SU-DHL-6 (cell line): ENCODE measurements at regions not wholly inside any gene's neighbourhood (a gene's known extent, or its start where the extent isn't known, plus 50 kb on each side); places are given as distances from the start of the nearest gene placed in this dataset.

Source experiments
- EZH2phosphoT487 ChIP-seq: fragments of 200-600 bp; sonication (generic), shearing (Covaris generic); conservative IDR thresholded peaks from 2 replicates; pipeline ENCODE4 v1.6.1; 2018; ENCODE audit warnings: mild to moderate bottlenecking, antibody characterized with exemption, low read length, moderate library complexity, mixed read lengths
- TF ChIP-seq, protein P1 (sequence below): fragments of 200-600 bp; sonication (generic); IDR thresholded peaks from one replicate; pipeline ENCODE4 v1.5.1; 2017; ENCODE audit warnings: antibody characterized with exemption, mild to moderate bottlenecking, low read length, moderate library complexity; ENCODE audit not compliant: insufficient read depth, poor library complexity, severe bottlenecking

GRCh38 chr6:6847591-6847990 is 259.1 kb downstream of the LY86 start:
- TF ChIP-seq, protein P1, sequence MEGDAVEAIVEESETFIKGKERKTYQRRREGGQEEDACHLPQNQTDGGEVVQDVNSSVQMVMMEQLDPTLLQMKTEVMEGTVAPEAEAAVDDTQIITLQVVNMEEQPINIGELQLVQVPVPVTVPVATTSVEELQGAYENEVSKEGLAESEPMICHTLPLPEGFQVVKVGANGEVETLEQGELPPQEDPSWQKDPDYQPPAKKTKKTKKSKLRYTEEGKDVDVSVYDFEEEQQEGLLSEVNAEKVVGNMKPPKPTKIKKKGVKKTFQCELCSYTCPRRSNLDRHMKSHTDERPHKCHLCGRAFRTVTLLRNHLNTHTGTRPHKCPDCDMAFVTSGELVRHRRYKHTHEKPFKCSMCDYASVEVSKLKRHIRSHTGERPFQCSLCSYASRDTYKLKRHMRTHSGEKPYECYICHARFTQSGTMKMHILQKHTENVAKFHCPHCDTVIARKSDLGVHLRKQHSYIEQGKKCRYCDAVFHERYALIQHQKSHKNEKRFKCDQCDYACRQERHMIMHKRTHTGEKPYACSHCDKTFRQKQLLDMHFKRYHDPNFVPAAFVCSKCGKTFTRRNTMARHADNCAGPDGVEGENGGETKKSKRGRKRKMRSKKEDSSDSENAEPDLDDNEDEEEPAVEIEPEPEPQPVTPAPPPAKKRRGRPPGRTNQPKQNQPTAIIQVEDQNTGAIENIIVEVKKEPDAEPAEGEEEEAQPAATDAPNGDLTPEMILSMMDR: no peak
- no peak for TF ChIP-seq EZH2phosphoT487
